Liver (tissue), 3 donors: ENCODE measurements at regions not wholly inside any gene's neighbourhood (a gene's known extent, or its start where the extent isn't known, plus 50 kb on each side); places are given as distances from the start of the nearest gene placed in this dataset.
"Not testable (repeated sequence)": the region's sequence is repeated elsewhere in the genome, so short reads cannot be mapped to it uniquely, and the experiment has no call there.

Experiments used
- EGR1 ChIP-seq, 2 donors: IDR thresholded peaks; 2 replicates each; pipeline ENCODE4 v1.6.1; 2016 to 2018; ENCODE audit warnings: antibody characterized with exemption in 2 of 2, low read depth in 2 of 2
- FOXA1 ChIP-seq: IDR thresholded peaks from 2 replicates; pipeline ENCODE4 v1.6.1; 2016; ENCODE audit warnings: antibody characterized with exemption
- GABPA ChIP-seq, 2 donors: IDR thresholded peaks in 1 of 2; conservative IDR thresholded peaks in 1 of 2; 2 replicates each; pipeline ENCODE4 v1.6.1; 2016; ENCODE audit warnings: antibody characterized with exemption in 2 of 2, mild to moderate bottlenecking in 1 of 2, moderate library complexity in 1 of 2
- JUND ChIP-seq, 2 donors: IDR thresholded peaks; 2 replicates each; pipeline ENCODE4 v1.6.1; 2016; ENCODE audit warnings: antibody characterized with exemption in 2 of 2
- MAX ChIP-seq: IDR thresholded peaks from 2 replicates; pipeline ENCODE4 v1.6.1; 2016; ENCODE audit warnings: antibody characterized with exemption
- RAD21 ChIP-seq, 2 donors: IDR thresholded peaks; 2 replicates each; pipeline ENCODE4 v1.6.1; 2016; ENCODE audit warnings: antibody characterized with exemption in 2 of 2, mild to moderate bottlenecking in 2 of 2
- SP1 ChIP-seq: IDR thresholded peaks from 2 replicates; pipeline ENCODE4 v1.6.1; 2018; ENCODE audit warnings: antibody characterized with exemption, mild to moderate bottlenecking
- TAF1 ChIP-seq: conservative IDR thresholded peaks from 2 replicates; pipeline ENCODE4 v1.6.1; 2016; ENCODE audit warnings: antibody characterized with exemption, mild to moderate bottlenecking
- YY1 ChIP-seq: IDR thresholded peaks from 2 replicates; pipeline ENCODE4 v1.6.1; 2016; ENCODE audit warnings: antibody characterized with exemption, mild to moderate bottlenecking
- TF ChIP-seq, protein P1 (sequence below): fragments of 150-350 bp; IDR thresholded peaks from 2 replicates; pipeline ENCODE4 v1.5.1; 2017; ENCODE audit warnings: improper control_type of control experiment, low read depth, low read length; ENCODE audit not compliant: missing input control
- TF ChIP-seq, protein P2 (sequence below): IDR thresholded peaks from 2 replicates; pipeline ENCODE4 v1.6.1; 2016; ENCODE audit warnings: antibody characterized with exemption
- donor health status: healthy.
- donor health status: healthy.

GRCh38 chrY:6468358-6468757, 222.3 kb downstream of the TSPY2 start:
- TF ChIP-seq RAD21 (IDR thresholded peaks at IDR 0.05); YY1; SP1; EGR1 (IDR thresholded peaks at IDR 0.05; ENCODE audit: low read depth in 2 of 2); MAX; JUND (IDR thresholded peaks at IDR 0.05); FOXA1; TAF1; GABPA (IDR thresholded peaks at IDR 0.05 in 1 of 2, conservative IDR thresholded peaks at IDR 0.05 in 1 of 2): not testable (repeated sequence)
- TF ChIP-seq, protein P1, sequence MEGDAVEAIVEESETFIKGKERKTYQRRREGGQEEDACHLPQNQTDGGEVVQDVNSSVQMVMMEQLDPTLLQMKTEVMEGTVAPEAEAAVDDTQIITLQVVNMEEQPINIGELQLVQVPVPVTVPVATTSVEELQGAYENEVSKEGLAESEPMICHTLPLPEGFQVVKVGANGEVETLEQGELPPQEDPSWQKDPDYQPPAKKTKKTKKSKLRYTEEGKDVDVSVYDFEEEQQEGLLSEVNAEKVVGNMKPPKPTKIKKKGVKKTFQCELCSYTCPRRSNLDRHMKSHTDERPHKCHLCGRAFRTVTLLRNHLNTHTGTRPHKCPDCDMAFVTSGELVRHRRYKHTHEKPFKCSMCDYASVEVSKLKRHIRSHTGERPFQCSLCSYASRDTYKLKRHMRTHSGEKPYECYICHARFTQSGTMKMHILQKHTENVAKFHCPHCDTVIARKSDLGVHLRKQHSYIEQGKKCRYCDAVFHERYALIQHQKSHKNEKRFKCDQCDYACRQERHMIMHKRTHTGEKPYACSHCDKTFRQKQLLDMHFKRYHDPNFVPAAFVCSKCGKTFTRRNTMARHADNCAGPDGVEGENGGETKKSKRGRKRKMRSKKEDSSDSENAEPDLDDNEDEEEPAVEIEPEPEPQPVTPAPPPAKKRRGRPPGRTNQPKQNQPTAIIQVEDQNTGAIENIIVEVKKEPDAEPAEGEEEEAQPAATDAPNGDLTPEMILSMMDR, result not testable (repeated sequence)
- TF ChIP-seq, protein P2, sequence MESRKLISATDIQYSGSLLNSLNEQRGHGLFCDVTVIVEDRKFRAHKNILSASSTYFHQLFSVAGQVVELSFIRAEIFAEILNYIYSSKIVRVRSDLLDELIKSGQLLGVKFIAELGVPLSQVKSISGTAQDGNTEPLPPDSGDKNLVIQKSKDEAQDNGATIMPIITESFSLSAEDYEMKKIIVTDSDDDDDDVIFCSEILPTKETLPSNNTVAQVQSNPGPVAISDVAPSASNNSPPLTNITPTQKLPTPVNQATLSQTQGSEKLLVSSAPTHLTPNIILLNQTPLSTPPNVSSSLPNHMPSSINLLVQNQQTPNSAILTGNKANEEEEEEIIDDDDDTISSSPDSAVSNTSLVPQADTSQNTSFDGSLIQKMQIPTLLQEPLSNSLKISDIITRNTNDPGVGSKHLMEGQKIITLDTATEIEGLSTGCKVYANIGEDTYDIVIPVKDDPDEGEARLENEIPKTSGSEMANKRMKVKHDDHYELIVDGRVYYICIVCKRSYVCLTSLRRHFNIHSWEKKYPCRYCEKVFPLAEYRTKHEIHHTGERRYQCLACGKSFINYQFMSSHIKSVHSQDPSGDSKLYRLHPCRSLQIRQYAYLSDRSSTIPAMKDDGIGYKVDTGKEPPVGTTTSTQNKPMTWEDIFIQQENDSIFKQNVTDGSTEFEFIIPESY, result not testable (repeated sequence)
